Ecto neural progenitor cell (in vitro differentiated cells): ENCODE measurements at regions not wholly inside any gene's neighbourhood (a gene's known extent, or its start where the extent isn't known, plus 50 kb on each side); places are given as distances from the start of the nearest gene placed in this dataset.
A peak's percentile ranks its signal among the peaks of the same experiment; 100 is the strongest.

ENCODE experiments used
- DNase-seq: peaks from one replicate; pipeline ENCODE4 v3.0.0-alpha.2; 2018; ENCODE audit warnings: low spot score

- peak; percentile 35 for DNase-seq
Measured at GRCh38 chr14:101229666-101230065, 326.1 kb upstream of the RTL1 start.

- peak; percentile 32 for DNase-seq
Measured at GRCh38 chr14:101230161-101230850, 326.8 kb upstream of the RTL1 start.

- DNase-seq, result peak; percentile 21
Measured at GRCh38 chr14:101230851-101231550, 327.5 kb upstream of the RTL1 start.

DNA sequence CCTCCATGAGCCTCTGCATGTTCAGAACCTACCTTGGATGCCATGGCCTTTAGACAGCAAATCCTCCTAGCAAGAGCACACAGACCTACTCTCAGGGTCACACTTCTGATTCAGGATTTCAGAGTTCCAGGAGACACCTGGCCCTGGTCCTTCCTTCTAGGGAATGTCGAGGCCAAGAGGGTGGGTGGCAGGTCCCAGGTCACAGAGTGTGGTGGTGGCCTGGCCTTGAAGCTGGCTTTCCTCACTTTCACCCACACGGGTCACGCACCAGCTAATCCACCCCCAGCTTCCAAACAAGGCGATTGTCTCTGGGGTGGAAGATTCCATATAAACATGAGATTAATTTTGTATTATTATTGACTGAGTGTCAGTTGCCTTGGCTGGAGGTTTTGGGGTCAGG is 328.3 kb upstream of the RTL1 start:
- DNase-seq, result peak; percentile 28

DNA sequence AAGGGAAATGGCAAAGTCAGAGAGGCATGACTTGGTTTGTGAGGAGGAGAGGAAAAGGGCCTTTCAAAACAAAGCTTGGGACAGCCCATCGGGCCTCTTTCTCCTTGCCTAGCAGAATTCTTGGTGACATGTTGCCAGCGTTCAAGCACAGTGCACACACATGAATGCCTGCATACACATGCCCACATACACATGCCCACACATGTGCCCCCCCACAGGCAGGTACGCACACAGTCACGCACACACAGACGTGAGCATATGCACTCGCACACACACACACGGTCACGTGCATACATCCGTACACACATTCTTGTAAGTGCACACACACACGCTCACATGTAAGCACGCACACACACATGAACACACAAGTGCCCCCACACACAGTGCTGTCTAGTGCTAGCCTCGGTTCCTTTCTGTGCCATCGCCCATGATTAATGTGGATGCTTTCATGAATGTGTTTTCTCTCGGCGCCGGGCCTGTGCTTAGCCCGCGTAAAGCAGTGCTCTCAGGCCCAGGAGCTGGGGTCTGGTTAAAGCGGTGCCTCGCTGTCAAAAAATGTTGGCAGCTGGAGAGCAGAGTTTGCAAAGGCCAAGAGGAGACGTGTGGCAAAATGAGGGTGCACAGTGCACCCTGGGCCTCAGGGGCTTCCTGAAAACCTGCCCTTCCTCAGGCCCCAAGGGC is 328.8 kb upstream of the DIO3 start:
- DNase-seq, result peak; percentile 45

DNA sequence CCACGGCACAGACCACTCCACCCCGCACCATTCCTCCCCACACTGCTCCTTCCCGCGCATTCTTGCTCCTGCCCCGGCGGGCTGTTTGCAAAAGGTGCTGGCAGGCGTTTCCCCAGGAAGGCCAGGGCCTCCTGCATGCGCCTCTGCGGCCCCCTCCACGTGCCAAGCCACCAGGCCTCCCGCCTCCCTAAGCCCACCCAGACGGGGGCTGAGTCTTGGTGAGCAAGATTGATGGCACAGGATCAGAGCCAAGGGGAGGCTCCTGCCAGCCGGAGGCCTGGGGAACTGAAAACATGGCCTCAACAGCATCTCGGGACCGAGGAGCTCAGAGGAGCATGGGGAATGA is 328.3 kb upstream of the DIO3 start:
- DNase-seq, result peak; percentile 39

GRCh38 chr14:101233391-101233790 is 327.9 kb upstream of the DIO3 start:
- no peak for DNase-seq

DNA sequence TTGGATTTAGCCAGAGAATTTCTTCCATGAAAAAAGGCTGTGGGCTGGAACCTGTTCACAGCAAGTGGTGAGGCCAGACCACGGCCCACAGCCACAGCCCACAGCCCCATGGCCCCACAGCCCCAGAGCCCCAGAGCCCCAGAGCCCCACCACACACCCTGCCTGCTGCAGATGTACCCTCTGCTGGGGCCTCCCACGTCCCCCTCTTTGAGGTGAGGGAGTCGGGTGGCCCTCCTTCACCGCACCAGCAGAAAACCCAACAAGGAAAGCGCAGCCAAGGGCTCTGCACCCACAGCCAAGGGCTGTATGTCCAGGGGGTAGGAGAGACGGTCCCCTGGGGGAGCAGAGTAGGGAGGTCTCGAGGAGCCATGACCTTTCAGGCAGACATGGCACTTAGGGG is 327.5 kb upstream of the DIO3 start:
- DNase-seq, result no peak

- no peak for DNase-seq
Measured at GRCh38 chr14:101234244-101234937, 326.9 kb upstream of the DIO3 start.

- no peak for DNase-seq
Measured at GRCh38 chr14:101234999-101235334, 326.3 kb upstream of the DIO3 start.

DNA sequence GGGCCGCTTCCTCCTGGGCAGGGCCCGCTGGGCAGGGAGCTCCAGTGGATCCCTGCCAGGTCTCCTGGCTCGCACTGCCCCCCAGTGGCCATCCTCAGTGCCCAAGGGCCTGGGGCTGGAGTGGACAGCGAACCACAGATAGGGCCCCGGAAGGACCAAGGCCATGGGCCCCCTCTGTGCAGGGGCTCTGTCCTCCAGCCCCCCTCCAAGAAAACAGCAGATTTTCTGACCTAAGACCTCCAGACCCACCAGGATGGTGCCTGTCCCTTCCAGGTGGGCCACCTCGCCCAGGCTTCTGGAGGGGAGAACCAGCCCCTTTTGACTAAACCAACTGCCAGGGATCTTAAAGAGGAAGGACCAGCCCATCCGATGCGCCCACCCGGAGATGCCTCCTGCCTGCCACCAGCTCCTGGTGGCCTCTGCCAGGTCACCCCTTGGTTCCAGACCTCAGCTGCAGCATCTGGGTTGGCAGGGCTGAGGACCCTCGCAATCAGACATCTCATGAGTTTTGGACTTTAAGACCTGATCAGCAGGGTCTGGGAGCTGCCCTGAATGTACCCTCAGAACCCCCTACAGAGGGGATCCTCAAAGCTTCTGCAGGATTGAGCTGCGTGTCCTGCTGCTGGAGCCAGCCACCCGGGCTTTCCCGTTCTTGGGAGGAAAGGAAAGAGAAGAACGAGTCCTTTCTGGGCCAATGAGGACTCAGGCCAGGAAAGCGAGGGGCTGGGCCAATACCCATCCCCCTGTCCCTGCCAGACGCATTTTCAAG is 325.8 kb upstream of the DIO3 start:
- DNase-seq, result peak; percentile 82

DNA sequence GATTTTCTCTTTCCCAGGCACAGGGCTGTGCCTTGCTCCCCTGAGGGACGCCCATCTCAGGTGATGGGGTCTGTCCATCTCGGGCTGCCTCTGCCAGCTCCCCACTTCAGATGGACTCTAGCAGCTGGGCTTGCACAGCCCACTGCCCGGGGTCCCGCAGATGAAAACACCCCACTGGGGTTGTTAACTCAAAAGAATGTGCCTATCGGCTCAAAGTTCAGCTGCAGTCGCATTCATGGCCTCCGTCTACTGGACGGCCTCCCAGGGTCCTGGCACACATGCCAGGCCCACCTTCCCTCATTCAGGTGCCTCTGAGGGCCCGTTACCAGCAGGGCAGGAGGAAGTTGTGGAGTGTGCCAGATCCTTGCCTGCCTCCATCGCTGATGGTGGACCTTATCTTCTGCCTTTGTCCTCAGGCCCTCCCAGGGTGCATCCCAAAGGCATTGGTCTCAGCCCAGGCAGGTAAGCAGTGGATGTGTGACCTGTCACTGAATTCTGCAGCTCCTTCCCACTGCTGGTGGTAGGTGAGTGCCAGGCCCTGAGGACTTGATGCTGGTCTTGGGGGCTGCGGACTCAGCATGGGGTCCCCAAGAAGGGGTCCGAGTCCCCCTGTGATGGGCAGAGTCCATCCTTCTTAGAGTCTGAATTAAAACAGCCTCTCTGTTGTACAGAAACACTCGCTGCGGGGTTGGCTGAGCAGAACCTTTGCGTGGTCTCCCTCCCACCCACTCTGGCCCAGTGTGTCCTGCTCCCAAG is 324.6 kb upstream of the DIO3 start:
- DNase-seq, result no peak

DNA sequence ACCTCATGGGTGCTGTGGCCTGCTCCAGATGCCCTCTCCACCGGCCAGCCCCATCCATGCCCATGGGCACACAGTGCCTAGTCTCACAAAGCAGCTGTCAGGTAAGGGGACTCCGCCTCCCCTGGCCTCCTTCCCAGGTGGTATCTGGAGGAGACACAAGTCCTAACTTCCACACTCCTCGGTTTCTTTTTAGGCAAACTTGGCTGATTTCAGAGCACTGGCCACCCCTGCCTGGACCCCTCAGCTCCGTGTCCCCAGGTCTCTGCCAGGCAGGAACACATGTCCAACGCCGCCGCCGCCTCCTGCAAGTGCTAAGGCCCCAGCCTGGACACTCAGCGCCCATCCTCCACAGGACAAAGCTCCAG is 324.1 kb upstream of the DIO3 start:
- no peak for DNase-seq

DNA sequence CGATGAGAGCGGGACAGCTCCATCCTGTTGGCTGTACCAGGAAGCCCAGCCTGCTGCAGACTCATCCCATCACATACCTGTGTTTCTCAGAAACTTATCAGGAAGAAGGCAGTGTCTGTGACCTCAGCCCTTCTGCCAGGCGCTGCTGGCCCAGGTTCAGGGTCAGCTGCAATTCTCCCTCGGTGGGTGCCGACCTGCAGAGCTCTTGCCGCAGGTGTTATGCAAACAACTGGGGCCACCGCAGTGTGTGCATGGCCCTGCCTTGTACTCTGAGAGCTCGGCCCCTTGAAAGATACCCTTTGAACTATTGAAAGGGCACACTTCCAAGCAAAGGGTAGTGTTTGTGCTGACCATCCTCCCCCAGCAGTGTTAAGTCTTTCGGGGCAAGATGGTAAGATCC is 322.2 kb upstream of the DIO3 start:
- DNase-seq, result peak; percentile 25

DNA sequence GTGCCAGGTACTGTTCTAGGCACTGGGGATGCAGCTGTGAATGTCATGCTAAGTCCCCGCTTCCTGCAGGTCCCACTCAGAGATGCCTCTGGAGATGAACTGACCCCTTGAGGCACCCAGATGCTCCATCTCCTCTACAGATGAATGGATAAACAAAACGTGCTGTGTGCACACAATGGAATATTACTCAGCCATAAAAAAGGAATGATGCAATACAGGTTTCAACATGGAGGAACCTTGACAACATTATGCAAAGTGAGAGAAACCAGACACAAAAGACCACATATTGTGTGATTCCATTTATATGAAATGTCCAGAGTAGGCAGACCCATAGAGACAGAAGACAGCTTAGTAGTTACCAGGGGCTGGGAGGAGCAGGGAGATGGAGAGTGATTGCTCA is 320.1 kb upstream of the DIO3 start:
- DNase-seq, result no peak

DNA sequence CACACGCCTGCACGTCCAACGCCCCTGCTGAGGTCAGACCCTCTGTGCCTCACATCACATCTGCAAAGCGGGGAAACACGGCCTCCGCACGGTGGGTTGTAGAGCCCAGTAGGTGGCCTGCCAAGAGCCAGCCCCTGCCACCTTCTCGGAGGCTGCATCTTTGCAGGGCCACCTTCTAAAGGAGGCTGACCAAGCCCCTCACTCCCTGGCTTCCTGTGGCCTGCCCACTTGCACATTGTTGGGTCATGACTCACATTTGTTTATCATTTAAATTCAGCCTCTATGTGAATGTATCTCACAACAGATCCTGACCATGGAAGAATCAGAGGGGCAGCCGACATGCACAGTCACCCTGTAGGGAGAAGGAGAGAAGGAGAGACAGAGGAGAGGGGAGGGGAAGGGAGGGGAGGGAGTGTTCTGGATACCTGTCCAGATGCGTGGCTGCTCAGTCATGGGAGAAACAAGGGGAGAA is 319.5 kb upstream of the DIO3 start:
- DNase-seq, result peak; percentile 30

DNA sequence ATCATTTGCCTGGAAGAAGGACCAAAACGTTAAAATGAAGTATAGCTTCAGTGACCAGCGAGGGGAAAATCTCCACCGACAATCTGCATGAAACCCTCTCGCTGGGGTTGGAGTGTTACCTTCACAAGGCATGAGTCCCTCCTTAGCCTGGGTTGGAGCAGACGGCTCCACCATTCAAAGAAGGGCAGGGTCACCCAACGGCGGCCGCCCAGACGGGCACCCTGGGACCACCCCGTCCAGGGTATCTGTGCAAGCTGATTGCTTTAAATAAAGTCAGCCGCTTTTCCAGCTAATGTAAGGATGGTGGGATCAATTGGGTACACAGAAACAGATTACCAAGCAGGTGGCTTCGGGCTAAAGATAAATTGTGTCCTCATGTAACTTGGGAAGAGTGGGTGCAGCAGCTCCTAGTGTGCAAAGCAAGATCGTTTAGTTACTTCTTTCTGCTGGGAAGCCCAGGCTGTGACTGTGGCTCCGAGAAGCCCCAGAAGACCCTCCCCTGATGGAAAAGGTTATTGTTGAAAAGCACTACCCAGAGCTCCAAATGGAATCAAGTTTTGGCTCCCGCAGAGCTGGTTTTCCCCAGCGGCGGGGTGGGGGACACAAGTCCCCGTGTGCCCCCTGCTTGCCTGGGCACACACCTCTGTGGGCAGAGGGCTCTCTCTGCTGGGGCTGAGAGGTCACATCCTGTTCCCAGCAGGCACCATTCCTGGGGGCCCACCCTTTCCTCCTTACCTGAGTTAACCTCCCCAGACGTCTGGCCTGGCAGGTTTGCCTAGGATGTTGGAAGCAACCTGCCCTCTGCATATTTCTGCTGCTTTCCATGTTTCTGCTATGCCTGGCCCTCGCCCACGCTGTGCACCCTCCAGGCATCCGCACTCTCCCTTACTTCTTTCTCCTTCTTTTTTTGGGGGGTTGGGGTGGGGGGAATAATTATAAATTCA is 318.6 kb upstream of the DIO3 start:
- peak; percentile 22 for DNase-seq

DNA sequence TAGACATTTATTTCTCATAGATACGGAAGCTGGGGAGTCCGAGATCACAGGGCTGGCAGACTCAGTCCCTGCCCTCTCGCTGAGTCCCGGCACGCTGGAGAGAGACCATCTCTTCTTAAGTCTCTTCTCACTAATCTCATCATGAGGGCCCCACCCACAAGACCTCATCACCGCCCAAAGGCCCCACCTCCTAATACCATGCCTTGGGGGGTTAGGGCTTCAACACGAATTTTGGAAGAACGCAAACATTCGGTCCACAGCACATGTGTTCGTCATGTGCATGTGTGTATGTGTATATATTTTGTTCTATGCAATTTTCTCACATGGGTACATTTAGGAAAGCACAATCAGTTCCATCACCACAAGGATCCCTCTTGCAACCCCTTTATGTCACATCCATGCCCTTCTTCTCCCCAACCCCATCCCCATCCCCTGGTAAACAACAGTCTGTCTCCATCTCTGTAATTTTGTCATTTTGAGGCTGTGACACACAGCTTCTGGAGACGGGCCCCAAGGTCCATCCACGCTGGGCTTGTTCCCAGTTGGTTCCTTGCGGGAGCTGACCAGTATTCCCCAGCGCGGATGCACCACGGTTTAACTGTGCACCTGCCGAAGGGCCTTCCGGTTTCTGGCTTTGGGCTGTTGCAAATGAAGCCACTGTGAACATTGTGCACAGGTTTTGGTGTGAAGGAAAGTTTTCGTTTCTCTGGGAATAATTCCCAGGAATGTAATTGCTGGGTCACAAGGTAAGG is 317.5 kb upstream of the DIO3 start:
- no peak for DNase-seq
